T1000 (cell line): ENCODE measurements at regions not wholly inside any gene's neighbourhood (a gene's known extent, or its start where the extent isn't known, plus 50 kb on each side); places are given as distances from the start of the nearest gene placed in this dataset.
"Not testable (repeated sequence)": the region's sequence is repeated elsewhere in the genome, so short reads cannot be mapped to it uniquely, and the experiment has no call there.

ENCODE experiments used
- DNase-seq: peaks from one replicate; lab custom pipeline; 2025; ENCODE audit warnings: mixed read lengths; lab: John Stamatoyannopoulos, UW

DNA sequence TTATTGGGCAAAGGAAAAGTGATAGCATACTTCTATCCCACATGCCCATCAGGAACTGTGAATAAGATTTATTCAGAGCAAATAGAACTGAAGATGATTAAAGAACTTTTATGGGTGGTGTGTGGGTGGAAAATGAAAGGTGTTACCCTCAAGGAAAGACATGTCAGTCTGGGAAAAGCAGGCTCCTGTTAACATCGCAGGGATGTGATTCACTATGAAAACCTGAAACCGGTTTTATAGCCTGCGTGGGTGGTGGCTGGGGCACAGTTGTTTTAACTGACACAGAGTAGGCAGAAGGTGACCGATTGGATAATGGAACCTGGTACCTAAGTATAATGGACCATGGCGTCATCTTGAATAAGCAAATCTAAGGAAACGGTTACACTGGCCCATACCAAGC is 61.3 kb upstream of the CASK start:
- no peak for DNase-seq

DNA sequence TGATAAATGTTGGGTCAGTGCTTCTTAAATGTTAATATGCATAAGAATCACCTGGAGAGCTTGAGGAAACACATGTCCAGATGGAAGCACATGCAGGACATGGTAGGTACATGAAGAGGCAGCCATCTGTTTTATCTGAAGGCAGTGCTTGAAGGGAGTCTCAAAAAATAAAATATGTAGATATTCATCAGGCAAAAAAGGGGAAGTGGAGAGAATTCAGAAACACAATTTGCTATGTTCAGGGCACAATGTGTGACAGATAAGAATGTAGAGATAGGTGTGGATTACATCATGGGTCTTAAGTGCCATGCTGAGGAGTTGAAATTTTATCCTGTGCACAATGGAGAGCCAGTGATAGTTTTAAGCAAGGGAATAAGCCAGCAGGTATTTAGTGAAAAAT is 59.6 kb upstream of the CASK start:
- no peak for DNase-seq

GRCh38 chrX:41981481-41982013 is 58.2 kb upstream of the CASK start:
- no peak for DNase-seq

DNA sequence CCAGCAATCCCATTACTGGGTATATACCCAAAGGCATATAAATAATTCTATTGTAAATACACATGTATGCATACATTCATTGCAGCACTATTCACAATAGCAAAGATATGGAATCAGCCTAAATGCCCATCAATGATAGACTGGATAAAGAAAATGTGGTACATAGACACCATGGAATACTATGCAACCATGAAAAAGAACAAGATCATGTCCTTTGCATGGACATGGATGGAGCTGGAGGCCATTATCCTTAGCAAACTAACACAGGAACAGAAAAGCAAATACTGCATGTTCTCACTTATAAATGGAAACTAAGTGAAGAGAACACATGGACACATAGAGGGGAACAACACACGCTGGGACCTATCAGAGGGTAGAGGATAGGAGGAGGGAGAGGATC is 51.3 kb upstream of the CASK start:
- not testable (repeated sequence) for DNase-seq

DNA sequence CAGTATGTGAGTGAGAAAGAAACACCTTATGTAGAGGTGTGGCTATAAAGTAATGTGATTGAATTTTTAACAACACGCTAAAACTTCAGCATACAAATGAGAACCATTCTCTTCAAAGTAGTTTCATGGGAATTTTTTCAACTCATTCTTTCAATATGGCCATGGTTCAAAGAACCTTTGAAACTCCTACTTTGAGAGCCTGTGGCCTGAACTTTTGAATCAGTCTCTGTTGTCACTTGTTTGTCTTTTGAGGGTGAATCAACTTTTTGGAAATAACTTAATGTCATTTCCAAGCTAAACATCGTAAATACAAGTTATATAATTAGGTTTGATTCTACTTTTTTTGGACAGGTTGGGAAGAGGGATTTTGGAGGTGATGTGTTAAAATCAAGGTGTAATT is 49.9 kb upstream of the CASK start:
- DNase-seq, result no peak
